ENCODE measurements at regions not wholly inside any gene's neighbourhood (a gene's known extent, or its start where the extent isn't known, plus 50 kb on each side); places are given as distances from the start of the nearest gene placed in this dataset.

- TF ChIP-seq EP300 (IDR thresholded peaks at IDR 0.05) (no peak), POLR2A (IDR thresholded peaks at IDR 0.05) (no peak), CTCF (IDR thresholded peaks at IDR 0.05) (no peak), POLR2AphosphoS5 (IDR thresholded peaks at IDR 0.05) (no peak)
- 73 to 79% methylated on average over 1 of the region's 1 CpG for WGBS, 2 donors
- H3K4me3 ChIP-seq = no peak overlapping the region
- no peak for DNase-seq
- no peaks in the 10 kb centered on the region for H3K9me3 ChIP-seq
- H3K27ac ChIP-seq = no peak overlapping the region
- intact Hi-C loops (cut with DNase I) = no loop called here
- no peaks in the 10 kb centered on the region for H3K27me3 ChIP-seq
- H3K4me1 ChIP-seq = peaks cover 0 to 11% (median 9%) of the 10 kb centered on the region in 4 donors
- no peaks in the 10 kb centered on the region for H3K36me3 ChIP-seq
Measured at GRCh38 chr2:223338016-223338415, 264.1 kb downstream of the SCG2 start.

GRCh38 chr2:223357076-223357475 is 245.1 kb downstream of the SCG2 start:
- WGBS, 2 donors = 17 to 49% methylated on average over 1 of the region's 1 CpG
- H3K9me3 ChIP-seq = no peaks in the 10 kb centered on the region
- no peaks in the 10 kb centered on the region for H3K27me3 ChIP-seq
- no peak for DNase-seq
- intact Hi-C loops (cut with DNase I) = no loop called here
- H3K36me3 ChIP-seq = no peaks in the 10 kb centered on the region
- no peak overlapping the region for H3K4me3 ChIP-seq
- TF ChIP-seq CTCF (IDR thresholded peaks at IDR 0.05) (no peak), POLR2A (IDR thresholded peaks at IDR 0.05) (no peak)
- peaks cover 0 to 2% (median 2%) of the 10 kb centered on the region in 4 donors for H3K4me1 ChIP-seq
- H3K27ac ChIP-seq = no peak overlapping the region

- 79 to 80% methylated on average over 6 of the region's 6 CpGs for WGBS, 2 donors
- DNase-seq = no peak
- H3K4me3 ChIP-seq = no peak overlapping the region
- no peaks in the 10 kb centered on the region for H3K36me3 ChIP-seq
- intact Hi-C loops (cut with DNase I) = loop anchor here (2.0 to 5.0 kb wide), 4 partner anchors 250 to 368 kb away; partner anchors contain the start of gene KCNE4
- H3K9me3 ChIP-seq = no peaks in the 10 kb centered on the region
- no peaks in the 10 kb centered on the region for H3K27me3 ChIP-seq
- peaks cover 0 to 24% (median 13%) of the 10 kb centered on the region in 4 donors for H3K4me1 ChIP-seq
- TF ChIP-seq EP300 (IDR thresholded peaks at IDR 0.05) (peak; percentile 13 to 74 (median 34)), POLR2A (IDR thresholded peaks at IDR 0.05) (no peak), POLR2AphosphoS5 (IDR thresholded peaks at IDR 0.05) (peak; percentile 81 to 97 (median 93)), CTCF (IDR thresholded peaks at IDR 0.05) (no peak)
- peak overlapping the region in 2 of 4 donors; percentile 44 to 48 for H3K27ac ChIP-seq
Measured at GRCh38 chr2:223363085-223363484, 239.1 kb downstream of the SCG2 start.

DNA sequence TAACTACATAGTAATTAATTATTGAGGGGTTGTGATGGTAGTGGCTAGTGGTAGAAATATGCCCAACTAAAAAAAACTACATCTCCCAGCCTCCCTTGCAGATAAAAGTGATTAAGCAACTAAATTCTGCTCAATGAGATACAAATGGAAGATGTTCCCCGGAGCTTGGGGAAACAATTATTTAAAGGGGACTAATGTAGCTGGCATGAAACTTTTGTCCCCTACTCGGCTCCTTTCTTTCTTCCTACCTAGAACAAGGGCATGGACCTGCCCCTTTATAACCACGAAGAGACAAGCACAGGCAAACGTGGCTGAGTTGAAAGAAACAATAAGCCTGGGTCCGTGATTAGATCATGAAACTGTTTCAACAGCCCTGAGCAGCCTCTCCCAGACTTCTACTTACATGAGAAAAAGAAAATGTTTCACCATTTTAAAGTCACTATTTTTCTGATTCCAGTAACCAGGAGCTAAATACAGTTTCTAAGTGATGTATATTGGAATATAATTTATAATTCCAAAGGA is 236.9 kb downstream of the SCG2 start:
- Histone ChIP-seq H3K9me3 (no peaks in the 10 kb centered on the region), H3K27ac (no peak overlapping the region), H3K27me3 (no peaks in the 10 kb centered on the region), H3K4me3 (no peak overlapping the region), H3K36me3 (no peaks in the 10 kb centered on the region), H3K4me1 (peaks cover 0 to 24% (median 13%) of the 10 kb centered on the region in 4 donors)
- DNase-seq = no peak
- WGBS, 2 donors = 36 to 59% methylated on average over 5 of the region's 5 CpGs
- intact Hi-C loops (cut with DNase I) = no loop called here
- TF ChIP-seq CTCF (IDR thresholded peaks at IDR 0.05) (no peak), EP300 (IDR thresholded peaks at IDR 0.05) (no peak), POLR2A (IDR thresholded peaks at IDR 0.05) (no peak), POLR2AphosphoS5 (IDR thresholded peaks at IDR 0.05) (no peak)

- 78 to 82% methylated on average over 5 of the region's 5 CpGs for WGBS, 2 donors
- Histone ChIP-seq H3K36me3 (no peaks in the 10 kb centered on the region), H3K9me3 (no peaks in the 10 kb centered on the region), H3K4me1 (peaks cover 0 to 24% (median 13%) of the 10 kb centered on the region in 4 donors), H3K27ac (no peak overlapping the region), H3K27me3 (no peaks in the 10 kb centered on the region), H3K4me3 (no peak overlapping the region)
- no peak for DNase-seq
- intact Hi-C loops (cut with DNase I) = no loop called here
- TF ChIP-seq POLR2A (IDR thresholded peaks at IDR 0.05) (no peak), CTCF (IDR thresholded peaks at IDR 0.05) (no peak), EP300 (IDR thresholded peaks at IDR 0.05) (no peak), POLR2AphosphoS5 (IDR thresholded peaks at IDR 0.05) (no peak)
Measured at GRCh38 chr2:223366566-223366965, 235.6 kb downstream of the SCG2 start.
